ENCODE measurements at regions not wholly inside any gene's neighbourhood (a gene's known extent, or its start where the extent isn't known, plus 50 kb on each side); places are given as distances from the start of the nearest gene placed in this dataset.
"Not testable (repeated sequence)": the region's sequence is repeated elsewhere in the genome, so short reads cannot be mapped to it uniquely, and the experiment has no call there.

- no peak for DNase-seq
These were observed 108.9 kb upstream of the PPP1R26 start for GRCh38 chr9:135370411-135371375.

- no peak for DNase-seq
These were observed 108.0 kb upstream of the PPP1R26 start for GRCh38 chr9:135371535-135371934.

DNA sequence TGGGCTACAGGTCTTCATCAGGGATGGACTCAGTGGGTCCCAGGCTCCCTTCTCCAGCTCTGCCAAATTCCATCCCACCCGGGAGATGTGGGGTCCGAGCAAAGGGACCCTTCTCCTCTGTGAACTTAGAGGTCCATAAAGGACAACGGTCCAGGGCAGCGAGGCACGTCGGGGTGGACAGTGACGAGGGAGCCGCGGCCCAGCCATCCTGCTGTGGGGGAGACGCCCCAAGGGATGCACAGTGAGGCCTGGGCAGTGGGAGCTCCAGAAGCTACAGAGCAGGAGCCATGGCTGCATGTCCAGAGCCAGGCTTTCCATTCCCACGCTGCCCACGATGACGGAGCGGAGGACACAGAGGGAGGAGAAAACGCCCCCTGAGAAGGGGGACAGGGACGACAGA is 107.5 kb upstream of the PPP1R26 start:
- DNase-seq: no peak

- no peak for DNase-seq
These were observed 107.0 kb upstream of the PPP1R26 start for GRCh38 chr9:135372501-135373008.

- DNase-seq: no peak
These were observed 106.4 kb upstream of the PPP1R26 start for GRCh38 chr9:135373151-135373685.

GRCh38 chr9:135373820-135374219 is 105.8 kb upstream of the PPP1R26 start:
- DNase-seq: no peak

DNA sequence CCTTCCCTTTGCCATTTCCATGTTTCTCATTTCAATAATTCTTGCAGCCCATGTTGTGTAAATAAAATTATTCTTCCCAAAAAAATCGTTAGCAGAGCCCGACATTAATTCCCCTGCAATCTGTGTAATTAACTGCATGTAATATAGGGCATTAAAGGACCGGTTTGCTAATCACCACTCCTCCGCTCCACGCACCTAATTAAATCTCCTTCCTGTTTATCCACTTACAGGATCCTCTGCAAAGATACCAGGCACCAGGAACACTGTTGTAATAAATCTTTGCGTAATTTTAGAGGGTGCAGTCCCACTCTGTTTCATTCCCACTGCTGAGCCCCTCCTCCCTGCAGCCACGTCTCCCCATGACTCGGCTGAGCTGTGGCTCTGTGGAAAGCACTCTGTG is 105.0 kb upstream of the PPP1R26 start:
- DNase-seq: no peak

DNA sequence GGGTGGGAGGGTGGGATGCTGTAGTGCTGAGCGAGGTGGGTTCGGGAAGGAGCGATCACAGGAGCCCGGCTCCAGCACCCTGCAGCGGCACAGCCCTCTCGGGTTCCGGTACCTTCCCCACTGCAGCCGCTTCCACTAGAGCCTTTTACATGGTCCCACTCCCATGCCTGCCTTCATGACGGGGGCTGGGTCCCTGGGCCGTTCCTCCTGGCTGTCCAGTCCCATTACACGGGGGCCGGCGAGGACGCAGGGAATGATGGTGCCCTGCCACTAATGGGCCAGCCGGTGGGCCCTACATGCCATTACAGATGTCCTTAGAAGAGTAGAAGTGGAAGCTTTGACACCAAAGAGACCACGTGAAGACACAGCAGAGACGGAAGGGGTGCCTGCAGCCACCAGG is 104.6 kb upstream of the PPP1R26 start:
- DNase-seq: no peak

- DNase-seq: no peak
These were observed 102.9 kb upstream of the PPP1R26 start for GRCh38 chr9:135376511-135377265.

GRCh38 chr9:135377431-135377830 is 102.2 kb upstream of the PPP1R26 start:
- DNase-seq: no peak

DNA sequence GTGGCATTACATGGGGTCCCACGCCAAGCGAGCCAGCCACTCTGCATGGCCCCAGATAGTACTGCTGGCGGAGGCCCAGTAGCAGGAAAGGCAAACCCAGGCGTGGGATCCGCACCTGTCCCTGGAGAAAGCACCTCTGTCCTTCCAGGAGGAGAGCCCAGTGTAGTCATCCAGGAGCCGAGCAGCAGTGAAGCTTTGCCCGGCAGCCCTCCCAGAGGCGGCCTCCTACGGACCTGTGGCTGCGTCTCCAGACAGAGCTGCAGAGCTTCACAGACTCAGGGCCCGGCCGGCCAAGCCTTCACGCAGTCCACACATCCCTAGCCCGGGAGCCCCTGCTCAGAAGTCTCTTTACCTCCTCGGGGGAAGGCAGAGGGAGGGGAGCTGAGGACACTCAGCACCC is 100.8 kb upstream of the PPP1R26 start:
- no peak for DNase-seq

DNA sequence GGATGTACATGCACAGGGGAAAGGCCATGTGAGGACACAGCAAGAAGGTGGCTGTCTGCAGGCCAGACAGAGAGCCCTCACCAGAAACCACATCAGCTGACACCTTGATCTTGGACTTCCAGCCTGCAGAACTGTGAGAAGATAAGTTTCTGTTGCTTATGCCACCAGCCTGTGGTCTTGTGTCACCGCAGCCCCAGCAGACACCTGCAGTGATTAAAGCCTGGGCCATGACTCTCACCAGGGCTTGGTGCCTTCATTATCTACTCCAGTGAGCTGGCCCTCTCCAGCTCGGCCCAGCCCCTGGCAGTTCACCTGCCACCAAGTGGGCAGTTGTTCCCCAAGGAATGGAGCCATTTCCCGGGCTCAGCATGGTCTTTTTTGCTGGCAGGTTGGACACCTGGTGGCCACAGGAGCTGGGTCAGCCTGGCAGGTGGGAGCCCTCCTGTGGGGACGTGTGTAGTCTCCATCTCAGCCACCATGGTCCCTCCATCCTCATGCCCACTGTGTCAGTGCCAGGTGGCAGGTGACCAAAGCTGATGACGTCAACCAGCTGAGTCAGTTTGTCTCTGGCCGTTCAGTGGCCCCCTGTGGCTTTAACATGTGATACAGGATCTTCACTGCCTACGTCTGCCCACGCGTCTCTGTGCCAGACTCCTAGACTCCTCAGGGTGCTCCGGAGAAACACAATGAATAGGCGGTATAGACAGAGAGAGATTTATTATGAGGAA is 99.9 kb upstream of the PPP1R26 start:
- peak; percentile 83 for DNase-seq

- no peak for DNase-seq
These were observed 99.1 kb upstream of the PPP1R26 start for GRCh38 chr9:135380311-135380960.

- DNase-seq: no peak
These were observed 97.7 kb upstream of the PPP1R26 start for GRCh38 chr9:135381762-135382310.

GRCh38 chr9:135384226-135384625 is 95.4 kb upstream of the PPP1R26 start:
- no peak for DNase-seq

GRCh38 chr9:135384815-135385405 is 94.7 kb upstream of the PPP1R26 start:
- DNase-seq: not testable (repeated sequence)

GRCh38 chr9:135385793-135386192 is 93.8 kb upstream of the PPP1R26 start:
- DNase-seq: no peak

GRCh38 chr9:135387976-135388375 is 91.6 kb upstream of the PPP1R26 start:
- DNase-seq: no peak

GRCh38 chr9:135388530-135388929 is 91.1 kb upstream of the PPP1R26 start:
- no peak for DNase-seq

- DNase-seq: no peak
These were observed 87.8 kb upstream of the PPP1R26 start for GRCh38 chr9:135391759-135392158.

DNA sequence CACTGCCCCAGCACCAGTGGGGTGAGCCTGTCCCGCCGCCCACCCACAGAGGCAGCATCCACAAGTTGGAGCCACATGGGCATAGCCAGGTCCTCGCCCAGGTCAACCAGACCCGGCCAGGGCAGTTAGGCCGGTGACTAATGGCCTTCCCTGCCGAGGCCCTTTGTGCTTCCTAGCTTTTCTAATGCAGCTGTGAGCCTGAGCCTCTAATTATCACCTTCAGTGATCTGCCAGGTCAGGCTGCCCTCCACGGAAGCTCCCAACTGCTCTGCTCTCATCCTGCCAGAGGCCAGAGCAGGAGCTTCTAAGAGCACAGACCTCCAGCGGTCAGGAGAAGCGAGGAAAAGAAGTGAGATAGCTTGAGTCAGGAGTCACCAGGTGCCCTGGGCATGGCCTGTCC is 87.1 kb upstream of the PPP1R26 start:
- DNase-seq: no peak

GRCh38 chr9:135394131-135394530 is 85.5 kb upstream of the PPP1R26 start:
- DNase-seq: no peak
